ENCODE measurements at regions not wholly inside any gene's neighbourhood (a gene's known extent, or its start where the extent isn't known, plus 50 kb on each side); places are given as distances from the start of the nearest gene placed in this dataset.

DNA sequence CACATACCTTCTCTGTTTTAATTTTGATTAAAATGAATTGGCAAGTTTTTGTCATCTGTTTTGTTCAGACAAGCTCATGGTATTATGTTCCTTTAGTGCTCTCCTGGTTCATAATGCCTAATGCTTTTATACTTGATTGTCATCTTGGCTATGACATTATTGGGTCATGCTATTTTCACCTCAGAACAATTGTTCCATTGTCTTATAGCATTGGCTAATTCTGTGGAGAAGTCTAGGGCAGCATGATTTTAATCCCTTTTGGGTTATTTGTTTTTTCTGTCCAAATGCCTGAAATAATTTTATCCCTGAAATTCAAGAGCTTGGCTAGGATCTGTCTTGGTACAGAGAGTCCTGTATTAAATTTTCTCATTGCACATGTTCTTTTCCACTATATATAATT, 83.8 kb upstream of the CCDC85A start:
- no peak for DNase-seq (ENCODE audit: low read depth in 4 of 4, low spot score in 3 of 4)

DNA sequence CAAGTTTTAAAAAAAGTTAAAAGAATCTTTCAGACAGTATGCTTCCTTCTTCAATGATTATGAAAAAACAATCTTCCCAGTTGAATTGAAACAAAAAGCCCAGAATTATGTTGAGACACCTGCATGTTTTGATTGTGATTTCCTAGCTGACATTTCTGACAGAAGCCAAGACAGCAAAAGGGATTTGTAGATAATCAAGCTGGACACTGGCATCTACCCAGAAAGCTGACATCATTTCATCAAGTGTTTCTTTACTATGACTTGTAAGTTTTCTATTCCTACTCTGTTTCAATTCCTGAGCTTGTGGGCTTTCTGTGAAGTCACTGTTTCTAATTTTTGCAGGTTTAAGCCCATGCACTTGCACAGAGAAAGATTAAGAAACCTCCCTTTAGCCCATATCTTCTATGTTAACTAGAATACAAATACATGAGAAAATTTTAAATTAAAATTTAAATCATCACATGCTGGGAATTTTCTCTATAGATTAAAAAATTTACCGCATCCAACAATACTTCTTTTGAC, 82.9 kb upstream of the CCDC85A start:
- no peak for DNase-seq (ENCODE audit: low read depth in 4 of 4, low spot score in 3 of 4)

DNA sequence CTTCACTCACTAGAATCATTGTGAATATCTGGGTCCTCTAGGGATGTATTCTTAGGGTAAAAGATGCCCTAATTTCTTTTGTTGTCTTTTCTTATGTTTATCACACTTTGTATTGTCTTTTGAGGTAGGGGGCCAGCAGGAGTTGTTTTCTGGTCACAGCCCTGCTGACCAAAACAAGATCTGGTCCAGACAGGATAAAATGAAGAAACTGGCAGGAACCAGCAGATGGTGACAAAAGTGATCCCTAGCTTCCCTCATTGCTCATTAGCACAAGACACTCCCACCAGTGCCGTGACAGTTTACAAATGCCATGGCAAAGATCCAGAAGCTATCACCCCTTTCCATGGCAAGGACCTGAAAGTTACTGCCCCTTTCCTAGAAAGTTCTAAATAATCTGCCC, 81.7 kb upstream of the CCDC85A start:
- DNase-seq (ENCODE audit: low read depth in 4 of 4, low spot score in 3 of 4), result no peak

DNA sequence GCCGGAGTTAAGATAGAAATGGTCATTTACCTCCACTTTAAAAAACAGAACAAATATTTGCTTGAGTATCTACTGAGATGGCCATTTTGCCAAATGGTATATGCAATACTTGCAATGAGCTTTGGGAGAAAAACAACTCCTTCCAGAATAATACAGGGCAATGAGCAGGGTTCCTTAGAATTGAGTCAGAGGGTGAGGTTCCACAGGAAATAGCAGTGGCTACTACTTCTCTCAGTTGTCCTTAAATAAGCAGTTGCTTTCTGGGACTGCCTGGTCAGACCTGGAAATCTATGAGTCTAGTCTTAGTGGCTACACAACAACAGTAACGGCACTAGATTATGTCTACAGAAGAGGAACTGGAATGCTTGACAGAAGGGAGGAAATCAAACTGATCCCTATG, 80.9 kb upstream of the CCDC85A start:
- no peak for DNase-seq (ENCODE audit: low read depth in 4 of 4, low spot score in 3 of 4)

DNA sequence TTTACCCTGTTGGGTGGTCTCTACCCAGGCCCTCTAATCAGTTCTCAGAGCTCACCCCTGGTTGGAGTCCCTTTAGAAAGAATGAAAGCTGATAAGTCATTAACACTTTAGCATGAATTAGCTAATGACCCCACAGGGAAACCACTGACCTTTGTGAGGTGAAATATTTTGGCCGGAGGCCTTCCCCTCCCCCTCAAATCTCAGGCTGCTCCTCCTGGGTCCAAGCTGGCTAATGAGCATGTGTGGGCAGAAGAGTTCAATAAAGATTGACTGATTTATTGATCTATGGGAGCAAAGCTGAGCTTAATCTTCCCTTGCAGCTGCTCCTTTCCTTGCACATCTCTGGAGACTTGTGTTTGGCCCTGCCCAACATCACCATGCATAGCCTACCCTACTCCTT, 78.8 kb upstream of the CCDC85A start:
- DNase-seq (ENCODE audit: low read depth in 4 of 4, low spot score in 3 of 4), result no peak

DNA sequence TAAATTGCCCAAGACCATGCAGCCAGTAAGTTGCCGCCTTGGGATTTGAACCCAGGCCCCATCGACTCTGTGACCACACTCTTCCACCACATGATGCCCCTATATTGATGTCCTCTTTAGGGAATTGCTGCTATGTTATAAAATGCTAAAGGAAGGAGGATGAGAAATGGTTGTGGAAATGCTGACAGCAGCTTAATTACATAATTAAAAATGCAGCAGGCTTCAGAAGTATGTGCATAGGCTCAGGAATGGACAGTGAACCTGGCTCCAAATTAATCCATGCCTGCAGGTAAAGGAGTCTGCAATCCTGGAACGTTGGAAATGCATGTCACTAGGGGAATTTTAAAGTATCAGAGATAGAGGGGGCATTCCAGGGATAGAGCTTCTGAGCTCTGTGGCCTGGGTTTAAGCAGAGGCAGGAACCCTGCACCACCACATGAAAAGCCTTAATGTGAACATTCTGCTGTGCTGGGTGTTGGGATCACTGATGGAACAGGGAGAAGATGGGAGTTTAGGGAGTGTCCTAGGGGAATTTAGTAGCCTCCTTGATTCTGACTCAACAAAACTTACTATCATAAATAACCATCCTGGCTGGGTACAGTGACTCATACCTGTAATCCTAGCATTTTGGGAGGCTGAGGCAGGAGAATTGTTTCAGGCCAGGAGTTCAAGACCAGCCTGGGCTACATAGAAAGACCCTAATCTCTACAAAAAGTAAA, 76.1 kb upstream of the CCDC85A start:
- DNase-seq (ENCODE audit: low read depth in 4 of 4, low spot score in 3 of 4), result no peak

DNA sequence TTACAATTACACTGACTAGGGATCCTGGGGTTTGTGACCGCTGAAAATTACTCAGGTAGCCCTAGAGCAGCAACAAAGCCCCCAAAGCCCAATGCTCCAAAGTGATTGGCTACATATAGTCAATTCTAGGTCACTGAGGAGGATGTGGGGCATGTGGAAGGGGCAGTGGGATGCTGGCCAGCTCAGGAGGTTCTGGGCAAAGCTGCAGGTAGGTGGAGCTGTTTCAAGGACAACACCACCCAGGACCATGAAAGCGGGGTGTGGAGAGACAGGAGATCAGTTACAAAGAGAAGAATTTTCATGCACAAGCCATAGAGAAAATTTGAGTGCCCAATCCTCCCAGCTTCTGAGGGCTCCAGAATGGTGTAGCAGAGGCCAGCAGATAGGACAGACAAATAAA, 75.0 kb upstream of the CCDC85A start:
- DNase-seq (ENCODE audit: low read depth in 4 of 4, low spot score in 3 of 4), result no peak

DNA sequence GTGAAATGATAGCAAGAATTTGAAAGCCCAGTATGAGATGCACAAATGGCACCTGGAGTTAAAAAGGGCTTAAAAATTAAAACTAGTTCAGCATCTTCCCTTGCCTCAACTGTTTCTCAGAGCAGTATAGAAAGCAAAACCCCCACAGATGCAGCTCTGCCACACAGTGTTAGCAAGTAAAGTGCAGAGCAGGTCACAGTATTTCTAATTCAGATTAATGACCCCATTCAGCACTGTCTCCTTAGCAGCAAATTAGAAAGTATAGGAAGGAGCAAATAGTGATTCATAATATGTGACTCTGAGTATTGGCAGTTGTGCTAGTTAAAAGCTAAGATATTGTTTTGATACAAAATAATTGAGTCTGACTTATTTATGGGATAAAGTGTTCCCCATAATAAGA, 73.8 kb upstream of the CCDC85A start:
- DNase-seq (ENCODE audit: low read depth in 4 of 4, low spot score in 3 of 4), result no peak

DNA sequence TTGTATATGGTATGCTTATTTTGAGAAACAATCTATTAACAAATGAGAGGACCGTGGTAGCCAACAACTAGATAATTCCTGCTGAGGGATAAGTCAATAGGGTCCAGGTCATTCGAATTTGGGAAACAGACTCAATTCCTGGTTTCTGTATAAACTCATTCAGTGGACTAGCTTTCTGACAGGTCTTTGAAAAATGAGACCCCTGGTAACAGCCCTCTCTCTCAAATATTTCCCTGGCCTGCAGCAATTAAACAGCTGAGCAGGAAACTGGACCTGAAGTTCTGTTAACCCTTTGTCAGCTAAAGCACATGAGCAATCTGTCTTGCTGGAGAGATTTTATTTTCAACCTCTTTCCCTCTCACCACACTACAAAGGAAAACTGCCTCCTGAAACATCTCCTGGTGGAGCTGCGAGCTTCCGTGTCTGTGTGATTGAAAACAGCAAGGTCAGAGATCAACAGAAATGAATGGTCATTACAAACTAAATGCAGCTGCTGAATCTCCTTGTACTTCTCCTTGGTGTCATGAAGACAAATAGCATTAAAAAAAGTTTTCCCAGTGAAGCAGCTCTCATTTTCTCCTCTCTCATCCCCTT, 70.3 kb upstream of the CCDC85A start:
- DNase-seq (ENCODE audit: low read depth in 4 of 4, low spot score in 3 of 4), result peak; percentile 3 to 33 (median 14)

DNA sequence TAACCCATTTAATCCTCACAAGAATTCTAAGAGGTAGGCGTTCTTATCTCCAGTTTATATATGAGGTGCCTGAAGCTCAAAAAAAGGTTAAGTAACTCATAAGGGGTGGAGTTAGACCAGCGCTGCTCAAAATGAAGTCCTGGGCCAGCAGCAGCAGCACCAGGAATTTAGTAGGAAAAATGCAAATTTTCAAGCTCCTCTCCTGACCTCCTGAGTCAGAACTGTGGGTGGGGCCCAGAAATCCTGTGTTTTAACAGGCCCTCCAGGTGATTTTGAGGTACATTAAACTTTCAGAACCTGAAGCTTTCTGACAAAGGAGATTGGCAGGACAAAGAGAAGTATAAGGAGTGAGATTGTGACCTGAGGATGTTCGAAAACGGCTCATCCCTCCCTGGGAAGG, 66.0 kb upstream of the CCDC85A start:
- no peak for DNase-seq (ENCODE audit: low read depth in 4 of 4, low spot score in 3 of 4)

DNA sequence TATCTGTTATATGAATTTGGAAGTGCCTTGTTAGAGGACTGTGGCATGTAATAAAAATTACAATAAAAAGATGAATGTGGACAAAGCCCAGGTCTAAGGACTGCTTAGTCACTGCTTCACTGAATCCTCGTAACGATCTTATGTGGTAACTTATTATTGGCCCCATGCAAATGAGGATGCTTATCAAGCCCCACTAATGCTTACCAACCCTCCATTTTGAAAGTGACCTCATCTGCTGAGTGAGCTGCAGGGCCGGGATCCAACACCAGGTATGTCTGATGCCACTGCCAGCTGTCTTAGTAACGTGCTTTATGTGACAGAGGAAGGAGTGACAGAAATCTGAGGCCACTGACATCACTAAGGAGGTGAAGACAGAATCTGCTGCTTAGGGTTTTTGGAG, 65.3 kb upstream of the CCDC85A start:
- no peak for DNase-seq (ENCODE audit: low read depth in 4 of 4, low spot score in 3 of 4)

DNA sequence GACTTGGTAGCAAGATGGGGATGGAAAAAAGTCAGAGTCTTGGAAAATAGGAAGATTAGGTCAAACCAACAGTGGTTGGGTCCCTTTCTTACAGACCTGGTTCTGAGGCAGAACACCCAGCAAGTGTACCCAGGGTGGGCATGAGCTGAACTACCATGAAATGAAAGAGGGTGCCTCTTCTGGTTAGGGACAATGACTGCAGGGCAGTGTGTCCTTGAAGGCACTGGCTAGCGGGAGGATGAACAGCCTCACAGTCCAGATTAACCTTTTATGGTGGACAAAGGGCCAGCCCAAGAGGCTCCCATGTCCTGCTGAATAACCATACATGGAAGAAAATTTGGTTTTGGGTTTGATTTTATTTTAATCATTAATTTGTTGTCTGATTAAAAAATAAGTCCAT, 61.8 kb upstream of the CCDC85A start:
- DNase-seq (ENCODE audit: low read depth in 4 of 4, low spot score in 3 of 4), result no peak

DNA sequence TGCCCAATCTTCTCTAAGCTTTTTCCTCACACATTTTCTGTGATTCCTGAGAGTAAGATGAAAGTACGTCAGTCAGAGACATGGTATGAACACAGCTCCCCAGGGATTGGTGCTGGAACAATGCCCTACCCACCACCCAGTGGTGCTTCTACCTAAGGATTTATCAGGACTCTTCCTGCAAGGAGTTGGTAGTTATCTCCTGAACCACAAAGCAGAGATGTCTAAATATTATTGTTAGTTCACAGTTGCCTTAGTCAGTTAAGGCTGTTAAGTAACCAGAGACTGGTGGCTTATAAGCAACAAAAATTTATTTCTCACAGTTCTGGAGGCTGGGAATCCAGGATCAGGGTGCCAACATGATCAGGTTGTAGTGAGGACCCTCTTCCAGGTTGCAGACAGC, 60.3 kb upstream of the CCDC85A start:
- no peak for DNase-seq (ENCODE audit: low read depth in 4 of 4, low spot score in 3 of 4)

DNA sequence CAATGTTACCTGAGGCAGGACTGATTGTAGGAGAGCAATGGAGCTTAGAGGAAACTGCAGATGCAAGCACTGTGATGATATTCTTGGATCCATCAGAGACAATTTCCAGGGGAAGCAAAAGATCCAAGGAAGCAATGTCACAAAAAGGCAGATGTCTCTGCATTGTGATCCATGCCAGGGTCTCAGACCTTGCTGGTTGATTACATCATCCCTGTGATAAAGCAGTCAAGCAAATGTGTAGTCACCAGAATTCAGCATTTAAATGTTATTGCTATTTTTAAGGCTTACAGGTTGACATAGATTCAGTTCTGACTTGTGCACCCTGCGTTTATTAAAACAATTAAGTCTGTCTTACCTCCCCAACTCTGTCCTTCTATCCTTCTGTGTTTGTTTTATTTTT, 56.8 kb upstream of the CCDC85A start:
- DNase-seq (ENCODE audit: low read depth in 4 of 4, low spot score in 3 of 4), result no peak

DNA sequence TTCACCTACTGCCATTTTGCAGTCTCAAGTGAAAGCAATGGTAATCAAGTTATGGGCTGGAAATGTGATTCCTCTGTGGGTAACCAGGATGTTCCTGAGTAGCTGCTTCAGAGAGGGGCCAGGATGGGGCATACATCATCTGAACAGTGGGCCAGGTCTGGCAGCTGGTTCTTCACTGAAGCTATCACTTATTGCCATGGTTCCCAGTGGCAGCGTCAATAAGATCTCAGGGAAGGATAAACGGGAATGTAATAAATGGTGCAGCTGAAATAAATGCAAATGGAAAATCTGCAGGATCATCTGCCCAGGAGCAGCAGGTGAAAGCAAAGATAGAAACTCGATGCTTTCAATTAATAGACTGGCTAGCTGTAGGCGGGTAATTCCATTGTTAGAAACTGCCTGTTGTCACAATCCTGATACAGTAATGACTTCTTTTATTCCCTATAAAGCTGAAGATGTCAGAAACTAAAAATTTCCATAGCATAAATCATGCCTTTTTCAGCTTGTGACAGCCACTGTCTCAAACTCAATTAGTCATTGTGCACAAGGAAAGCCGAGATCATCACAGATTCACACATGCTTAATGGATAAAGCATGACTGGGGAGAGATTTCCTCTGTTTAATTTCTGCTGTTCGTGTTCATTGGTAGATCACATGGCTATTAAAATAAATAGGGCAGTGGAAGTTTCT, 56.2 kb upstream of the CCDC85A start:
- no peak for DNase-seq (ENCODE audit: low read depth in 4 of 4, low spot score in 3 of 4)

DNA sequence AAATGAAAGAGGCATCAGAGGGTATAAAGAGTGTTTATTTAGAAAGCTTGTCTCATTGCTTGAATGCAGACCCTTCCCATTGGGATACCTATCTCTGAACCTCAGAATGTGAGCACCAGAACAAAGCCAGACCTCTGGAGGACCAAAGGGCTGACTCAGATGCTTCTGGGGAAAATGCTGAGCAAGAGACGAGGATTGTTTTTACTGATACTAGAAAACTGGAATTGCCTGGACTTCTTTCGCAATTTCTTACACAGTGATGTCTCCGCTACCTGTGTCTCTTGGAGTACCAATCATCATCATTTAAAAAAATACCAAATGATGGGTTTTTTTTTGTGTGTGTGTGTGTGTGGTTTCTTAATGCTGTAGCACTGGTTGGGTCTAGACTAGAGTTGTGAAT, 55.6 kb upstream of the CCDC85A start:
- DNase-seq (ENCODE audit: low read depth in 4 of 4, low spot score in 3 of 4), result no peak

DNA sequence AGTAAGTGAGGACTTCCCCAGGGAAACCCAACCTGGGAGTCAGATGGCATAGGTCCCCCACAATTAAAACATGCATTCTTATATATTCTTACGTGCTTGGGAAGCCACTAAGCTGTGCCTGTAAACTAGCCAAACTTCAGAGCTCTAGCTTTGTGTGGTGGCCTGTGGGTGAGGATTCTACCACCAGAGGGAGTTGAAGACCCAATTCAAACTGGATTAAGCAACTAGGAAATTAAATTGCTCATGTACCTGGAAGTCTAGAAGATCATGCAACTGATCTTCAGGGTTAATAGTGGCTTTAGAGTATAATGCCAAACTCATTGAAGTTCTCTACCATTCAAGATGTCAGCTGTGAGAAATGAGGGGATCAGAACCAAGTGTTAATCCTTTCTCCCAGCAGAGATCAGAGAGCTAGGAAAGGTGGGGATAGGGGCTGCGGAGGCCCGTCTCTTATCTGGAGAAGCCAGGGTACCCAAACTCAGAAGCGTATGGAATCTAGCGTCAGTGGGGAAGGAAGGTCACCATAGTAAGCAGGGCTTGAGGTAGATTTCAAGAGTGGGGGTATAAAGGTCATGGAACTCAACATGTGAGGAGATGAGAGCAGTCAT, 53.2 kb upstream of the CCDC85A start:
- peak in 1 of 4 donors; percentile 5 for DNase-seq (ENCODE audit: low read depth in 4 of 4, low spot score in 3 of 4)

DNA sequence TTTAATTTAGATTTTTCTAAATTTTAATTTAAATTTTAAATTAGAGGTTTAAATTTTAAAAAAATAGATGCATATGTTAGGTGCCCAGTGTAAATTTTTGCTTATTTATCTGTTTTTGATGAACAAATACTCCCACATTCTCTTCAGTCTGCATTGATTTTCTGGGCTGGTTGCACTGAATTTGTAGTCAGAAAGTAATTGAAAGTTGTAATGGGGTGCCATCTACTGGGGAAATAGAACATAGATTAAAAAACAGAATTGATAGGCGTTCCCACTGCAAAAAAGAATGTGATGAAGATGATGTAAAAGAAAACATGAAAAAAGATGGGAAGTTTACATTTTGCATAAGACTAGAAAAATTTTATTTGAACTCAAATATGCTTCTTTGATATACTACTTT, 51.7 kb upstream of the CCDC85A start:
- peak in 3 of 4 donors; percentile 23 to 29 (median 24) for DNase-seq (ENCODE audit: low read depth in 4 of 4, low spot score in 3 of 4)

DNA sequence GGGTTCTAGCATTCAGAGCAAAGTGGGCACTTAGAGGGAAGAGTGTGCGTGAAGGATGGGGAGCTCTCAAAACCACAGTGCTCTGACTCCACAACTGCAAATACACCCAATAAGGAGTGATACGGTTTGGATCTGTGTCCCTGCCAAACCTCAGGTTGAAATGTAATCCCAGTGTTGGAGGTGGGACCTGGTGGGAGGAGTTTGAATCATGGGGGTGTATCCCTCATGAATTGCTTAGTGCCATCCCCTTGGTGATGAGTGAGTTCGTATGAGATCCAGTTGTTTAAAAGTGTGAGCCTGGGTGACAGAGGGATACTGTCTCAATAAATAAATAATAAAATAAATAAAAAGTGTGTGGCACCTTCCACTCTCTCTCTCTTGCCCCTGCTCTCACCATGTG, 50.3 kb upstream of the CCDC85A start:
- DNase-seq (ENCODE audit: low read depth in 4 of 4, low spot score in 3 of 4), result no peak

DNA sequence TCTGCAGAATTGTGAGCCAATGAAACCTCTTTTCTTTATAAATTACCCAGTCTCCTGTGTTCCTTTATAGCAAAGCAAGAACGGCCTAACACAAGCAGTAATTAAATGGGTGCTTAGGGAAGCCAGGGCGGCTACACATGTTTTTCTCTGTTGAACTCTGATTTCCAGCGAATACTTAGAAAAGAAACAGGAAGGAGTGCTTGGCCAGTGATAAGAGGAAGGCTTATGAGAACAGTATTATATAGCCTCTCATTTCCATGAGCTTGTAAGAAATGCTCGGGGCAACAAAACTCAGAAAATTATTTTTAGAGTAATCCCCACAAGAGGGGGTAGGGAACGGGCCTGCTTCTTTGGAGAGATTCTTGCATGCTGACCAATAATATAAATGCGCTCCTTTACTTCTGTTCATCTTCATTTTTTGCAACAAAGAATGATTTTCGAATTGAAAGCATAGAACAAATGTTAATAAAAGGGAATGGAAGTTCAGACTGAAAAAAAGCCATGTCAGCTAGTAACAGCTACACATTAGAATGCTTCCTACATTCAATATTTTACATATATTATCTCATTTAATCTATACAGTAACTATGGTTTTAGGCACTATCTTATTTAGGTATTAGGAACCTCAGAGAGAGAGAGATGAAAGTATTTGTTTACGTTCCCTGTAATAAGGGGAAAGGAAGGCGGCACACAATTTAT, 49.7 kb upstream of the CCDC85A start:
- DNase-seq (ENCODE audit: low read depth in 4 of 4, low spot score in 3 of 4), result no peak
